ENCODE measurements at regions not wholly inside any gene's neighbourhood (a gene's known extent, or its start where the extent isn't known, plus 50 kb on each side); places are given as distances from the start of the nearest gene placed in this dataset.
"Not testable (repeated sequence)": the region's sequence is repeated elsewhere in the genome, so short reads cannot be mapped to it uniquely, and the experiment has no call there.

GRCh38 chr1:8230292-8230621 lies 87.7 kb upstream of the SLC45A1 start:
- no peak overlapping the region for H3K27ac ChIP-seq (ENCODE audit: low read depth, low read length)
- H3K4me3 ChIP-seq (ENCODE audit: low read depth in 1 of 5, low read length in 5 of 5): no peak overlapping the region
- no peaks in the 10 kb centered on the region for H3K9me3 ChIP-seq (ENCODE audit: control insufficient read depth in 5 of 5, low read length in 5 of 5)
- peaks cover 0 to 6% (median 0%) of the 10 kb centered on the region in 5 donors for H3K4me1 ChIP-seq (ENCODE audit: control insufficient read depth in 5 of 5, insufficient read depth in 5 of 5, low read length in 5 of 5)
- no peaks in the 10 kb centered on the region for H3K36me3 ChIP-seq (ENCODE audit: control insufficient read depth in 5 of 5, insufficient read depth in 5 of 5, low read length in 5 of 5)
- no peak overlapping the region for H3K9ac ChIP-seq (ENCODE audit: low read length in 5 of 5)
- H3K27me3 ChIP-seq (ENCODE audit: control insufficient read depth in 5 of 5, insufficient read depth in 4 of 5, low read length in 5 of 5): no peaks in the 10 kb centered on the region

DNA sequence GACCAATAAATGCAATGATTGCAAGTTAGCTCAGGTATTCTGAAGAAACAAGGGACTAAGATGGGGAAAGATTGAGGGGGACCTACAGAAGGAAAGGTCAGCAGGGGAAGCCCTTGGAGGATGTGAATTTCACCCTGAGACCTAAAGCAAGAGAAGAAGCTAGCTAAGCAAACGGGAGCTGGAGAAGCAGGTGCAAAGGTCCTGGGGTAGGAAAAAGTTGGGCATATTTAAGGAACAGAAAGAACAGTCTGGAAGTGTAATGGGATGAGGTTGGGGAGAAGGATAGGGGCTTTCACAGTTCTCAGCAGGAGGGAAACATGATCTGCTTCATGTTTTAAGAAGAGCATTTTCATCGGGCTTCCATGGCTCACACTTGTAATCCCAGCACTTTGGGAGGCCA lies 89.7 kb upstream of the SLC45A1 start:
- H3K36me3 ChIP-seq (ENCODE audit: control insufficient read depth in 5 of 5, insufficient read depth in 5 of 5, low read length in 5 of 5): no peaks in the 10 kb centered on the region

GRCh38 chr1:8227674-8228073 lies 90.2 kb upstream of the SLC45A1 start:
- not testable (repeated sequence) for H3K4me3 ChIP-seq (ENCODE audit: low read depth in 1 of 5, low read length in 5 of 5); H3K4me1 ChIP-seq (ENCODE audit: control insufficient read depth in 5 of 5, insufficient read depth in 5 of 5, low read length in 5 of 5); H3K27me3 ChIP-seq (ENCODE audit: control insufficient read depth in 5 of 5, insufficient read depth in 4 of 5, low read length in 5 of 5); H3K9me3 ChIP-seq (ENCODE audit: control insufficient read depth in 5 of 5, low read length in 5 of 5); H3K27ac ChIP-seq (ENCODE audit: low read depth, low read length); H3K9ac ChIP-seq (ENCODE audit: low read length in 5 of 5); H3K36me3 ChIP-seq (ENCODE audit: control insufficient read depth in 5 of 5, insufficient read depth in 5 of 5, low read length in 5 of 5)

More for the DNA sequence above, 89.7 kb upstream of the SLC45A1 start:
- Histone ChIP-seq H3K4me3 (ENCODE audit: low read depth in 1 of 5, low read length in 5 of 5) (no peak overlapping the region), H3K27ac (ENCODE audit: low read depth, low read length) (no peak overlapping the region), H3K4me1 (ENCODE audit: control insufficient read depth in 5 of 5, insufficient read depth in 5 of 5, low read length in 5 of 5) (peaks cover 0 to 10% (median 2%) of the 10 kb centered on the region in 5 donors), H3K27me3 (ENCODE audit: control insufficient read depth in 5 of 5, insufficient read depth in 4 of 5, low read length in 5 of 5) (no peaks in the 10 kb centered on the region), H3K9ac (ENCODE audit: low read length in 5 of 5) (no peak overlapping the region), H3K9me3 (ENCODE audit: control insufficient read depth in 5 of 5, low read length in 5 of 5) (no peaks in the 10 kb centered on the region)

GRCh38 chr1:8226747-8227146 lies 91.2 kb upstream of the SLC45A1 start:
- Histone ChIP-seq H3K4me3 (ENCODE audit: low read depth in 1 of 5, low read length in 5 of 5) (no peak overlapping the region), H3K9ac (ENCODE audit: low read length in 5 of 5) (no peak overlapping the region), H3K4me1 (ENCODE audit: control insufficient read depth in 5 of 5, insufficient read depth in 5 of 5, low read length in 5 of 5) (peaks cover 0 to 10% (median 2%) of the 10 kb centered on the region in 5 donors), H3K27ac (ENCODE audit: low read depth, low read length) (no peak overlapping the region), H3K9me3 (ENCODE audit: control insufficient read depth in 5 of 5, low read length in 5 of 5) (no peaks in the 10 kb centered on the region), H3K36me3 (ENCODE audit: control insufficient read depth in 5 of 5, insufficient read depth in 5 of 5, low read length in 5 of 5) (no peaks in the 10 kb centered on the region), H3K27me3 (ENCODE audit: control insufficient read depth in 5 of 5, insufficient read depth in 4 of 5, low read length in 5 of 5) (no peaks in the 10 kb centered on the region)

DNA sequence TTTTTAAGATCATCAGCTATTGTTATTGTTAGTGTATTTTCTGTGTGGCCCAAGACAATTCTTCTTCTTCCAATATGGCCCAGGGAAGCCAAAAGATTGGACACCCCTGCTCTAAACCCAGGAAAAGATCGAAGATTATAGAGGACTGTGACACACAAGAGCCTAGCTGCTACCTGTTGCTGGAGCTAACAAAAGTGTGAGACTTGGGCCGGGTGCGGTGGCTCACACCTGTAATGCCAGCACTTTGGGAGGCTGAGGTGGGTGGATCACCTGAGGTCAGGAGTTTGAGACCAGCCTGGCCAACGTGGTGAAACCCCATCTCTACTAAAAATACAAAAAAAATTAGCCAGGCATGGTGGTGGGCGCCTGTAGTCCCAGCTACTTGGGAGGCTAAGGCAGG lies 91.9 kb upstream of the SLC45A1 start:
- not testable (repeated sequence) for H3K36me3 ChIP-seq (ENCODE audit: control insufficient read depth in 5 of 5, insufficient read depth in 5 of 5, low read length in 5 of 5)

DNA sequence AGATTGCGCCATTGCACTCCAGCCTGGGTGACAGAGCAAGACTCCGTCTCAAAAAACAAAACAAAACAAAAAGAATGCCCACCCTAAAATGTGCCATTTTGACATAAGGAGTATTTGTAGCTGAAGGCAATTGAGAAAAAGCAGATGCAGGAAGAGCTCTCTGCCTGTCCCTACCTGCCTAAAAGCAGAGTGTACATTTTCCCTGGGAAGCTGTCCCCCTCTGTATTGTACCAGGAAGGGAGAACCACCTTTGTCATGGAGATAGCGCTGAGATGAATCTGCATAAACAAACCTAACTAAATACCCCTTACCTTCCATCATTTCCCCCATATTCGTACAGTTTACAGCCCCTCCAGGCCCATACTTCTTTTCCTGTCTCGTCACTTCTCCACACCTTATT lies 94.4 kb upstream of the SLC45A1 start:
- Histone ChIP-seq H3K27ac (ENCODE audit: low read depth, low read length) (no peak overlapping the region), H3K27me3 (ENCODE audit: control insufficient read depth in 5 of 5, insufficient read depth in 4 of 5, low read length in 5 of 5) (no peaks in the 10 kb centered on the region), H3K9ac (ENCODE audit: low read length in 5 of 5) (no peak overlapping the region), H3K9me3 (ENCODE audit: control insufficient read depth in 5 of 5, low read length in 5 of 5) (no peaks in the 10 kb centered on the region), H3K4me3 (ENCODE audit: low read depth in 1 of 5, low read length in 5 of 5) (no peak overlapping the region), H3K4me1 (ENCODE audit: control insufficient read depth in 5 of 5, insufficient read depth in 5 of 5, low read length in 5 of 5) (peaks cover 2 to 12% (median 7%) of the 10 kb centered on the region in 5 donors), H3K36me3 (ENCODE audit: control insufficient read depth in 5 of 5, insufficient read depth in 5 of 5, low read length in 5 of 5) (no peaks in the 10 kb centered on the region)

More for the DNA sequence above, 91.9 kb upstream of the SLC45A1 start:
- not testable (repeated sequence) for H3K9ac ChIP-seq (ENCODE audit: low read length in 5 of 5); H3K27ac ChIP-seq (ENCODE audit: low read depth, low read length); H3K27me3 ChIP-seq (ENCODE audit: control insufficient read depth in 5 of 5, insufficient read depth in 4 of 5, low read length in 5 of 5); H3K9me3 ChIP-seq (ENCODE audit: control insufficient read depth in 5 of 5, low read length in 5 of 5); H3K4me1 ChIP-seq (ENCODE audit: control insufficient read depth in 5 of 5, insufficient read depth in 5 of 5, low read length in 5 of 5); H3K4me3 ChIP-seq (ENCODE audit: low read depth in 1 of 5, low read length in 5 of 5)

DNA sequence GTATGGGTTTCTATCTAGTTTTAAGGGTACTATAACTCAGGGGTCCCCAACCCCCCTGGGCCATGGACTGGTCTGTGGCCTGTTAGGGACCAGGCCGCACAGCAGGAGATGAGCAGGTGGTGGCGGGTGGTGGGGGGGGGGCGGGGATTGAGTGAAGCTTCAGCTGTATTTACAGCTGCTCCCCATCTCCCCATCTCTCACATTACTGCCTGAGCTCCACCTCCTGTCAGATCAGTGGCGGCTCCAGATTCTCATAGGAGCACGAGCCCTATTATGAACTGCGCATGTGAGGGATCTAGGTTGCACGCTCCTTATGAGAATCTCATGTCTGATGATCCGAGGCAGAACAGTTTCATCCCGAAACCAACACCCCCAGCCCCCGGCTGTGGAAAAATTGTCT lies 95.1 kb upstream of the SLC45A1 start:
- H3K27me3 ChIP-seq (ENCODE audit: control insufficient read depth in 5 of 5, insufficient read depth in 4 of 5, low read length in 5 of 5): no peaks in the 10 kb centered on the region
- H3K4me1 ChIP-seq (ENCODE audit: control insufficient read depth in 5 of 5, insufficient read depth in 5 of 5, low read length in 5 of 5): peaks cover 2 to 17% (median 8%) of the 10 kb centered on the region in 5 donors
- H3K36me3 ChIP-seq (ENCODE audit: control insufficient read depth in 5 of 5, insufficient read depth in 5 of 5, low read length in 5 of 5): no peaks in the 10 kb centered on the region
- no peaks in the 10 kb centered on the region for H3K9me3 ChIP-seq (ENCODE audit: control insufficient read depth in 5 of 5, low read length in 5 of 5)
- H3K4me3 ChIP-seq (ENCODE audit: low read depth in 1 of 5, low read length in 5 of 5): no peak overlapping the region
- H3K27ac ChIP-seq (ENCODE audit: low read depth, low read length): no peak overlapping the region
- H3K9ac ChIP-seq (ENCODE audit: low read length in 5 of 5): no peak overlapping the region

- no peaks in the 10 kb centered on the region for H3K9me3 ChIP-seq (ENCODE audit: control insufficient read depth in 5 of 5, low read length in 5 of 5)
These were observed 98.4 kb upstream of the SLC45A1 start for GRCh38 chr1:8219530-8219929.

GRCh38 chr1:8218351-8219092 lies 99.4 kb upstream of the SLC45A1 start:
- Histone ChIP-seq H3K9ac (ENCODE audit: low read length in 5 of 5) (no peak overlapping the region), H3K27me3 (ENCODE audit: control insufficient read depth in 5 of 5, insufficient read depth in 4 of 5, low read length in 5 of 5) (no peaks in the 10 kb centered on the region), H3K9me3 (ENCODE audit: control insufficient read depth in 5 of 5, low read length in 5 of 5) (no peaks in the 10 kb centered on the region), H3K27ac (ENCODE audit: low read depth, low read length) (no peak overlapping the region), H3K4me1 (ENCODE audit: control insufficient read depth in 5 of 5, insufficient read depth in 5 of 5, low read length in 5 of 5) (peaks cover 3 to 38% (median 29%) of the 10 kb centered on the region in 5 donors), H3K4me3 (ENCODE audit: low read depth in 1 of 5, low read length in 5 of 5) (no peak overlapping the region), H3K36me3 (ENCODE audit: control insufficient read depth in 5 of 5, insufficient read depth in 5 of 5, low read length in 5 of 5) (no peaks in the 10 kb centered on the region)

More at GRCh38 chr1:8219530-8219929, 98.4 kb upstream of the SLC45A1 start:
- H3K4me1 ChIP-seq (ENCODE audit: control insufficient read depth in 5 of 5, insufficient read depth in 5 of 5, low read length in 5 of 5): peaks cover 2 to 36% (median 27%) of the 10 kb centered on the region in 5 donors
- no peak overlapping the region for H3K27ac ChIP-seq (ENCODE audit: low read depth, low read length)
- H3K9ac ChIP-seq (ENCODE audit: low read length in 5 of 5): no peak overlapping the region
- H3K36me3 ChIP-seq (ENCODE audit: control insufficient read depth in 5 of 5, insufficient read depth in 5 of 5, low read length in 5 of 5): no peaks in the 10 kb centered on the region
- H3K4me3 ChIP-seq (ENCODE audit: low read depth in 1 of 5, low read length in 5 of 5): no peak overlapping the region
- no peaks in the 10 kb centered on the region for H3K27me3 ChIP-seq (ENCODE audit: control insufficient read depth in 5 of 5, insufficient read depth in 4 of 5, low read length in 5 of 5)

- H3K27me3 ChIP-seq (ENCODE audit: control insufficient read depth in 5 of 5, insufficient read depth in 4 of 5, low read length in 5 of 5): no peaks in the 10 kb centered on the region
- H3K4me3 ChIP-seq (ENCODE audit: low read depth in 1 of 5, low read length in 5 of 5): peak overlapping the region; percentile 44 to 64 (median 60)
- H3K4me1 ChIP-seq (ENCODE audit: control insufficient read depth in 5 of 5, insufficient read depth in 5 of 5, low read length in 5 of 5): peaks cover 3 to 38% (median 29%) of the 10 kb centered on the region in 5 donors
- H3K27ac ChIP-seq (ENCODE audit: low read depth, low read length): no peak overlapping the region
- H3K36me3 ChIP-seq (ENCODE audit: control insufficient read depth in 5 of 5, insufficient read depth in 5 of 5, low read length in 5 of 5): no peaks in the 10 kb centered on the region
- H3K9me3 ChIP-seq (ENCODE audit: control insufficient read depth in 5 of 5, low read length in 5 of 5): no peaks in the 10 kb centered on the region
- H3K9ac ChIP-seq (ENCODE audit: low read length in 5 of 5): peak overlapping the region in 1 of 5 donors; percentile 32
These were observed 100.1 kb upstream of the SLC45A1 start for GRCh38 chr1:8217809-8218208.
